ENCODE measurements at regions not wholly inside any gene's neighbourhood (a gene's known extent, or its start where the extent isn't known, plus 50 kb on each side); places are given as distances from the start of the nearest gene placed in this dataset.

GRCh38 chr9:118215549-118215948, 511.3 kb downstream of the TLR4 start:
- no peak for TF ChIP-seq CTCF (IDR thresholded peaks at IDR 0.05)

DNA sequence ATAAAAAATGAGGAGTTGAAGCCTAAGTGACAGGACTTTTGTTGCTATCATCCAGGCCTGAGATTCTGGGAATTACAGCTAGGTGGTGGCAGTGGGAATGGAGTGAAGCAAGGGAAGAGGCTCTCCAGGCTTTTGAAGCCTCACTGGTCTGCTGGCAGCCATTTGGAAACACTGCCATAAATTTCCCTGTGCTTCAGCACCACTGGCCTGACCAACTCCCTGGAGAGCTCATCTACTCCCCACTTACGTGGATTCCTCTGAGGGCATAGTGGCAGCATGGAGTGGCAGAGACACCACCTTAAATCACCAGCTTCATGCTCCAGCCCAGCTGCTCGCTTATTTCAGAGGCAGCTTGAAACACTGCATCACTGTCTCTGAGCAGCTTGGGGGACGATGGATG, 518.2 kb downstream of the TLR4 start:
- no peaks in the 10 kb centered on the region for H3K36me3 Mint-ChIP-seq
- Histone ChIP-seq H3K4me3 (ENCODE audit: low read length) (no peak overlapping the region), H3K27ac (ENCODE audit: low read length) (no peak overlapping the region), H3K4me1 (ENCODE audit: control insufficient read depth, insufficient read depth, low read length) (no peaks in the 10 kb centered on the region), H3K9me3 (ENCODE audit: control insufficient read depth, insufficient read depth, low read length) (no peaks in the 10 kb centered on the region), H3K27me3 (ENCODE audit: control insufficient read depth, insufficient read depth, low read length) (no peaks in the 10 kb centered on the region), H3K36me3 (ENCODE audit: control insufficient read depth, insufficient read depth, low read length) (no peaks in the 10 kb centered on the region)
- no peak overlapping the region for H3K4me3 Mint-ChIP-seq
- peaks cover 8% of the 10 kb centered on the region in 2 donors for H3K9me3 Mint-ChIP-seq
- no peak overlapping the region for H3K27ac Mint-ChIP-seq
- WGBS (ENCODE audit: insufficient coverage): 54% methylated on average over 3 of the region's 3 CpGs
- DNase-seq (no peak), ATAC-seq (no peak)
- no peaks in the 10 kb centered on the region for H3K4me1 Mint-ChIP-seq
- H3K27me3 Mint-ChIP-seq (ENCODE audit: low read depth in 2 of 2): no peaks in the 10 kb centered on the region
- no peak for TF ChIP-seq CTCF (IDR thresholded peaks at IDR 0.05)
- intact Hi-C loops (cut with micrococcal nuclease): no loop called here

More at GRCh38 chr9:118215549-118215948, 511.3 kb downstream of the TLR4 start:
- intact Hi-C loops (cut with micrococcal nuclease): no loop called here
- Histone ChIP-seq H3K27ac (ENCODE audit: low read length) (no peak overlapping the region), H3K4me1 (ENCODE audit: control insufficient read depth, insufficient read depth, low read length) (no peaks in the 10 kb centered on the region), H3K4me3 (ENCODE audit: low read length) (no peak overlapping the region), H3K27me3 (ENCODE audit: control insufficient read depth, insufficient read depth, low read length) (no peaks in the 10 kb centered on the region), H3K9me3 (ENCODE audit: control insufficient read depth, insufficient read depth, low read length) (no peaks in the 10 kb centered on the region), H3K36me3 (ENCODE audit: control insufficient read depth, insufficient read depth, low read length) (no peaks in the 10 kb centered on the region)
- Mint-ChIP-seq H3K9me3 (peaks cover 8 to 10% of the 10 kb centered on the region in 2 donors), H3K36me3 (no peaks in the 10 kb centered on the region), H3K4me1 (no peaks in the 10 kb centered on the region), H3K27me3 (ENCODE audit: low read depth in 2 of 2) (no peaks in the 10 kb centered on the region), H3K4me3 (no peak overlapping the region), H3K27ac (no peak overlapping the region)
- DNase-seq (no peak), ATAC-seq (no peak)
- WGBS (ENCODE audit: insufficient coverage): 67% methylated on average over 1 of the region's 1 CpG

DNA sequence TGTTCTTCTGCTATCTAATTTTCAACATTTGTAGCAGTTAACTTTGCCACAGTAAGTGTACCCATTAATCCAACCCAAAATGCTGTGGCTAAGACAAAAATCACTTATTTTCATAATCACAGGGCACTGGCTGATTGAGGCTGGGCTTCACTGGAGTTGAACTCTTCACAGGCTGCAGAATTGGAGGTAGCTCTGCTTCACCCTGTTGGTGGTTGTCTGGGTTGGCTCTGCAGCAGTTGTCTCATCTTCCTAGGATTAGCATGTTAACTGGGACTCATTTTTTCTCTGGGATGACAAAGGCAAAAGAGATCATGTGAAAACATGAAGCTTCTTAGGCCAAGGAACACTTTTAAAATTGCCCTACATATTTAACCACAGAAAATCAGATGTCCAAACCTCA, 518.9 kb downstream of the TLR4 start:
- ATAC-seq (no peak), DNase-seq (no peak)
- Mint-ChIP-seq H3K9me3 (peaks cover 8% of the 10 kb centered on the region in 2 donors), H3K27me3 (ENCODE audit: low read depth in 2 of 2) (no peaks in the 10 kb centered on the region), H3K4me3 (no peak overlapping the region), H3K36me3 (no peaks in the 10 kb centered on the region), H3K4me1 (no peaks in the 10 kb centered on the region), H3K27ac (no peak overlapping the region)
- Histone ChIP-seq H3K27me3 (ENCODE audit: control insufficient read depth, insufficient read depth, low read length) (no peaks in the 10 kb centered on the region), H3K4me1 (ENCODE audit: control insufficient read depth, insufficient read depth, low read length) (no peaks in the 10 kb centered on the region), H3K9me3 (ENCODE audit: control insufficient read depth, insufficient read depth, low read length) (no peaks in the 10 kb centered on the region), H3K36me3 (ENCODE audit: control insufficient read depth, insufficient read depth, low read length) (no peaks in the 10 kb centered on the region), H3K4me3 (ENCODE audit: low read length) (no peak overlapping the region), H3K27ac (ENCODE audit: low read length) (no peak overlapping the region)
- no peak for TF ChIP-seq CTCF (IDR thresholded peaks at IDR 0.05)
- intact Hi-C loops (cut with micrococcal nuclease): no loop called here

- Histone ChIP-seq H3K9me3 (ENCODE audit: control insufficient read depth, insufficient read depth, low read length) (no peaks in the 10 kb centered on the region), H3K36me3 (ENCODE audit: control insufficient read depth, insufficient read depth, low read length) (no peaks in the 10 kb centered on the region), H3K27ac (ENCODE audit: low read length) (no peak overlapping the region), H3K4me3 (ENCODE audit: low read length) (no peak overlapping the region), H3K27me3 (ENCODE audit: control insufficient read depth, insufficient read depth, low read length) (no peaks in the 10 kb centered on the region), H3K4me1 (ENCODE audit: control insufficient read depth, insufficient read depth, low read length) (no peaks in the 10 kb centered on the region)
- TF ChIP-seq CTCF (IDR thresholded peaks at IDR 0.05): no peak
- peaks cover 0 to 9% of the 10 kb centered on the region in 2 donors for H3K9me3 Mint-ChIP-seq
- no peak overlapping the region for H3K4me3 Mint-ChIP-seq
- no peak overlapping the region for H3K27ac Mint-ChIP-seq
- H3K36me3 Mint-ChIP-seq: no peaks in the 10 kb centered on the region
- ATAC-seq (no peak), DNase-seq (no peak)
- 24% methylated on average over 1 of the region's 1 CpG for WGBS (ENCODE audit: insufficient coverage)
- intact Hi-C loops (cut with micrococcal nuclease): no loop called here
- no peaks in the 10 kb centered on the region for H3K27me3 Mint-ChIP-seq (ENCODE audit: low read depth in 2 of 2)
- no peaks in the 10 kb centered on the region for H3K4me1 Mint-ChIP-seq
Measured at GRCh38 chr9:118230329-118230728, 526.1 kb downstream of the TLR4 start.

Data from natural killer cell (primary cell).